Right lobe of liver (tissue), 6 donors: ENCODE measurements at regions not wholly inside any gene's neighbourhood (a gene's known extent, or its start where the extent isn't known, plus 50 kb on each side); places are given as distances from the start of the nearest gene placed in this dataset.

ENCODE experiments used
- ATAC-seq, 4 donors: fragments of 200-7000 bp; cut with Tn5 transposase; one replicate each; pipeline ENCODE4 v1.9.1; 2020; ENCODE audit warnings: mild to moderate bottlenecking in 4 of 4, moderate library complexity in 4 of 4
- DNase-seq, 3 donors: peaks; one replicate each; pipeline ENCODE4 v3.0.0-alpha.2; 2020
- H3K27ac ChIP-seq, 3 donors: fragments of 200-600 bp; one replicate each; pipeline ENCODE4 v1.8.0; 2022
- H3K27me3 ChIP-seq, 2 donors: fragments of 200-600 bp; one replicate each; pipeline ENCODE4 v1.8.0; 2022
- H3K36me3 ChIP-seq, 4 donors: fragments of 200-600 bp; sonication (generic) in 1 of 4; one replicate each; pipeline versions ENCODE4 v1.5.1 to v1.8.0; 2017 to 2022; ENCODE audit warnings: control low read depth in 1 of 4
- H3K4me1 ChIP-seq, 4 donors: fragments of 200-600 bp; sonication (generic) in 1 of 4; one replicate each; pipeline versions ENCODE4 v1.5.1 to v1.8.0; 2017 to 2022; ENCODE audit warnings: control low read depth in 1 of 4
- H3K4me3 ChIP-seq, 3 donors: fragments of 200-600 bp; one replicate each; pipeline ENCODE4 v1.8.0; 2022
- H3K9me3 ChIP-seq, 4 donors: fragments of 200-600 bp; sonication (generic) in 1 of 4; one replicate each; pipeline versions ENCODE4 v1.5.1 to v1.8.0; 2017 to 2022; ENCODE audit warnings: control low read depth in 1 of 4
- CTCF ChIP-seq, 4 donors: fragments of 200-600 bp in 3 of 4; fragments of 450-650 bp in 1 of 4; IDR thresholded peaks; one replicate each; pipeline versions ENCODE4 v1.5.1 to v1.8.0; 2016 to 2022; ENCODE audit warnings: antibody characterized with exemption in 4 of 4, mild to moderate bottlenecking in 2 of 4
- POLR2A ChIP-seq: fragments of 450-650 bp; IDR thresholded peaks from one replicate; pipeline ENCODE4 v1.6.1; 2017; ENCODE audit warnings: antibody characterized with exemption, mild to moderate bottlenecking
- WGBS: methylation state at CpG from one replicate; pipeline ENCODE4 v1.1.6; 2018; ENCODE audit warnings: low coverage, low lambda C conversion rate; ENCODE audit not compliant: insufficient coverage; ENCODE audit errors: missing lambda C conversion rate; 5-methylcytosine and 5-hydroxymethylcytosine counted together
- intact Hi-C, 2 donors: fragments of 100-400 bp; cut with DNase I; formaldehyde crosslinking; loops; one replicate each; pipeline versions ENCODE4 v1.11.2 to v1.14.1; 2022
- donor health status: DM: no; HTN: yes; CAD: no.
- donor health status: DM: no; HTN: no; CAD: no.
- donor health status: DM: no; HTN: no; CAD: no.
- donor health status: DM: no; HTN: yes; CAD: no.
- donor health status: DM: no; HTN: yes; CAD: no.

- TF ChIP-seq POLR2A (no peak), CTCF (IDR thresholded peaks at IDR 0.05) (no peak)
- H3K4me1 ChIP-seq = no peaks in the 10 kb centered on the region
- WGBS = 74% methylated on average over 8 of the region's 8 CpGs
- ATAC-seq (no peak), DNase-seq (no peak)
- H3K27me3 ChIP-seq = no peaks in the 10 kb centered on the region
- intact Hi-C loops = no loop called here
- H3K4me3 ChIP-seq = no peak overlapping the region
- no peaks in the 10 kb centered on the region for H3K36me3 ChIP-seq
- no peak overlapping the region for H3K27ac ChIP-seq
- H3K9me3 ChIP-seq = no peaks in the 10 kb centered on the region
Observed at GRCh38 chr4:182101618-182102017, 141.6 kb upstream of the TENM3 start.

GRCh38 chr4:182102576-182102975, 140.6 kb upstream of the TENM3 start:
- WGBS = 49% methylated on average over 3 of the region's 3 CpGs
- H3K4me3 ChIP-seq = no peak overlapping the region
- no peaks in the 10 kb centered on the region for H3K27me3 ChIP-seq
- DNase-seq (no peak), ATAC-seq (no peak)
- no peak overlapping the region for H3K27ac ChIP-seq
- no peaks in the 10 kb centered on the region for H3K36me3 ChIP-seq
- no peaks in the 10 kb centered on the region for H3K9me3 ChIP-seq
- H3K4me1 ChIP-seq = no peaks in the 10 kb centered on the region
- TF ChIP-seq POLR2A = no peak
- TF ChIP-seq CTCF (IDR thresholded peaks at IDR 0.05) = no peak
- intact Hi-C loops = no loop called here

GRCh38 chr4:182103614-182104319, 139.4 kb upstream of the TENM3 start:
- Histone ChIP-seq H3K36me3 (no peaks in the 10 kb centered on the region), H3K4me1 (no peaks in the 10 kb centered on the region), H3K9me3 (no peaks in the 10 kb centered on the region), H3K27me3 (no peaks in the 10 kb centered on the region), H3K27ac (no peak overlapping the region), H3K4me3 (no peak overlapping the region)
- DNase-seq = no peak
- intact Hi-C loops = no loop called here
- TF ChIP-seq CTCF (IDR thresholded peaks at IDR 0.05) (no peak), POLR2A (no peak)
- peak in 3 of 4 donors; percentile 61 to 98 (median 73) for ATAC-seq
- WGBS = 38% methylated on average over 5 of the region's 5 CpGs

- H3K36me3 ChIP-seq = no peaks in the 10 kb centered on the region
- intact Hi-C loops = no loop called here
- no peaks in the 10 kb centered on the region for H3K4me1 ChIP-seq
- no peak for ATAC-seq
- no peaks in the 10 kb centered on the region for H3K9me3 ChIP-seq
- no peak overlapping the region for H3K27ac ChIP-seq
- TF ChIP-seq CTCF (IDR thresholded peaks at IDR 0.05) (no peak), POLR2A (no peak)
- no peak overlapping the region for H3K4me3 ChIP-seq
- 80% methylated on average over 2 of the region's 7 CpGs for WGBS
- no peaks in the 10 kb centered on the region for H3K27me3 ChIP-seq
- no peak for DNase-seq
Observed at GRCh38 chr4:182105416-182105815, 137.8 kb upstream of the TENM3 start.
